Pulmonary artery endothelial cell (primary cell): ENCODE measurements at regions not wholly inside any gene's neighbourhood (a gene's known extent, or its start where the extent isn't known, plus 50 kb on each side); places are given as distances from the start of the nearest gene placed in this dataset.

Experiments
- DNase-seq: peaks from one replicate; pipeline ENCODE4 v3.0.0-alpha.2; 2011; ENCODE audit warnings: low read depth, low spot score

DNA sequence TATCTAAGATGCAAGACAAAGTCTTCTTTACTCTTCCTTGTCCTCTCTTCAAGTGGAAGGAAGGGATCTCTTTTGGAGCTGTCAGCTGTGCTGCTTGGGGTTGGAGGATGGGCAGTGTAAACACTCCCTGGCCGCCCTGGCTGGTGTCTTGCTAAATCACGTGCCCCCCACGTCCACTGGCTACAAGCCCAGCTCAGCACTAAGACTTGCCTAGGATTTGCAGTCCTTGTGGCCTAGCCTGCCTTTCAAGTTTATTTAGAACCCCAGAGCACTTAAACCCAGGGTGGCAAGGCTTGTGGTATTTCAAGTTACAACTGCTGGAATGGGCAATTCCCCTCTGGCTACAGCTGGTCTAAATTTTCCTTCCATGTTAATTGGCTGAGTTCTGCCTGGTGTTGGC is 272.4 kb upstream of the MYO3A start:
- no peak for DNase-seq

DNA sequence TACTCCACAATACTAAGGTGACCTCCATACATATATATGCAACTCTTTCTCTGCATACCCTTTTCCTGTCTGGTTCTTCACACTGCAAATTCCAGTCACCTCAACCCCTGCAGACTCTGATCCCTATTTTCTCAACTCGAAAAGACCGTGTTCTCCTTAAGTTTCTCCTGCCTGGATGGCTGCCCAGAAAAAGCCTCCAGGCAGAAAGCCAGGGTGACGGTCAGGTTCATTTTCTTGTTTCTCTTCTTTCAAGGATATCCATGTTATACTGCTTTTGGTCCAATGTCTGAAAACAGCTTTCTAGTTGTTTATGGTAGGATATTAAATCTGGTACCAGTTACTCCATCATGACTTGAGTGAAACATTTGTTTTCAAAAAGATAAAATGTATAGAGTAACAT is 267.8 kb upstream of the MYO3A start:
- DNase-seq, result no peak

DNA sequence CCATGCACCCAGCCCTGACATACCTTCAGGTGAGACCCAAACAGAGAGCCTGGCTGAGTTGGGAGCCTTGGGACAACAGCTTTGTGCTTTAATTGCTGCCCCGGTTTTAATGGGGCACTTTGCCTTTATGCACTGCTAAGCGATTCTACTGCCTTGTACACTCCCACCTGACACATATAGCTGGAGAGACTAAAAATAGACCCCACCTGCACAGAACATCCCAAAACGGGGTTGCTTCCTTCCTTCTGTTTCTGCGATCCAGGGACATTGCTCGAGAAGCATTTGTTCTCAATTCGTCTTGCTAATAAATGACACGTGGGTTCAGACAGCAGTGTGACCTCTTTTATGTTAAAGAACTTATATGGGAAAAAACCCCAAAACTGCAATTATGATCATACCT is 258.8 kb upstream of the MYO3A start:
- no peak for DNase-seq

DNA sequence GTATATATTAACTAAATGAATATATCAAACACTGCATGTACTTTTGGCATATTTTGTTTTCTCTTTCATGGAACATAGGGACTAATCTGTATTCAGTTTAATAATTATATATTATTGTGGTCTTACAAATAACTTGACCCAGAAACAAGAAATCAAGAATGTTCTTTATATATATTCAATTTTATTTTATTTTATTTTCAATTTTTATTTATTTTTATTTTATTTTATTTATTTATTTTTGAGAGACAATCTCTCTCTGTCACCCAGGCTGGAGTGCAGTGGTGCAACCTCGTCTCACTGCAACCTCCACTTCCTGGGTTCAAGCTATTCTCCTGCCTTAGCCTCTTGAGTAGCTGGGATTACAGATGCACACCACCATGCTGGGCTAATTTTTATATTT is 258.4 kb upstream of the MYO3A start:
- DNase-seq, result no peak

DNA sequence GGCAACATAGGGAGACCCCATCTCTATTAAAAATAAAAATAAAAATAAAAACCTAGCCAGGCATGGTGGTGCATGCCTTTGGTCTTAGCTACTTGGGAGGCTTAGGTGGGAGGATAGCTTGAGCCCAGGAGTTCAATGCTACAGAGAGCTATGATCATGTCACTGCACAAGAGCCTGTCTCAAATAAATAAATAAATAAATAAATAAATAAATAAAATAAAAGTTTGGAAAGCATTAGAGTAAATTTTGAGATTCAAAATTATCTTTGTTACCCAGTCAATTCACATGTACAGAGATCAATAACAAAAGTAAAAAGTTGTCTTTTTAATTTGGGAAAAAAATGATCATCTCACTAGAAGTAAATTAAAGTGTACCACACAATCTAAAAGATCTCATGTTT is 255.8 kb upstream of the MYO3A start:
- DNase-seq, result no peak

DNA sequence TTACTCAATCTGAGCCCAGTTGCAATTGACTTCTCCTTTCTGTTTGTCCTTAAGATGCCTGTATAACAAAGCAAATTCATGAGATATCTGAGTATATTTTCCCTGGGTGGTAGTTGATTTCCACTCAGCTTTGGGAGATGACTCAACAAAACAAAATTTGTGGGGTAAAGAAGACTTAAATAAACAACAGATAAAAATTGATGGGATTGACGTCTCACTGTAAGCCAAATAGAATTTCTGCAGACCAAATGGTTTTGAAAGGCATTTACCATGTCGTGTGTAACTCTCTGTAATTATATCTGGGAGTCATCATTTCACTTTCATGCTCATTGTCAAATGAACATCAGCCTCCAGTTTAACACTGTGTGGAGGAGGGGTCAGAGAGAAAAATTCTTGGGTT is 255.4 kb upstream of the MYO3A start:
- no peak for DNase-seq

DNA sequence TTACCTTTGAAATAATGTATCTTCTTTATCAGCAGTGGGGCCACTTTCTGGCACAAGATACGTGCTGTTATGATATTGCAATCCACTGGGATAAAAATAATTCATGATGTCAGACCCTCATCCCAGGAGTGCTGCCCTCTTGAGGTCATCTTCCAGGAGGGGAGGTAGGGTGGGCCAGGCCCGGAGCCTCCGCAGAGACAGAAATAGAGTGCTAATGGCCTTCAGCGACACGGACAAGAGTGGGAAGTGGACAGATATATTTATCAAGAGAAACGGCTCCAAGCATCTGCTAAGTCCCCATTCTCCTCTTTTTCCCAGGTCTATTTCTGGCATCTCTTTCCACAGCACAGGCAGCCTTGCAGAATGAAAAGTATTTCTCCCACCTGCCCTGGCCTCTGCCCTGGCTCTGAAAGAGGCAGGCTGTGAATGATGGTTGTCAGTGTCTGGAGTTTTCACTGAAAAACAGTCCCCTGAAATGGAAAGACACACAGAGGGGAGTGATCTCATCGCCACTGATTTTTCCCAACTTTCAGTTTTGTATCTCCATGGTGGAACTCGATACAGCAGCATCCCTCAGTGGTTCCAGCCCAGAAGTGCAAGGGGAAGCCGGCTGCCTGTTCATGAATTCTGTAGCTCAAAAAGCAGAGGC is 251.7 kb upstream of the MYO3A start:
- DNase-seq, result no peak

DNA sequence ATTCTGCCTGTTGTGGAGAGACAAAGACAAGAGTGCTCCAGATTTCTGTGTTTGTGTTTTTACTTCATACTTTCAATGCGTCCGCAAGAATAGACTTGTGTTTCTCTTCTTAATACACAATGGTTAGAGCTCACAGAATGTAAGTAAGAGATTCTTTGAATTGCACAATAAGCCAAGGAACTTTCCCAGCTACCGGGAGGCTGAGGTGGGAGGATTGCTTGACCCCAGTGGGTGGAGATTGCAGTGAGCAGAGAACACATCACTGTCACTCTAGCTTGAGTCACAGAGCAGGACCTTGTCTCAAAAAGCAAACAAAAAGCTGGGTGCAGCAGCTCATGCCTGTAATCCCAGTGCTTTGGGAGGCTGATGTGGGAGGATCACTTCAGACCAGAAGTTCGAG is 250.7 kb upstream of the MYO3A start:
- DNase-seq, result no peak

DNA sequence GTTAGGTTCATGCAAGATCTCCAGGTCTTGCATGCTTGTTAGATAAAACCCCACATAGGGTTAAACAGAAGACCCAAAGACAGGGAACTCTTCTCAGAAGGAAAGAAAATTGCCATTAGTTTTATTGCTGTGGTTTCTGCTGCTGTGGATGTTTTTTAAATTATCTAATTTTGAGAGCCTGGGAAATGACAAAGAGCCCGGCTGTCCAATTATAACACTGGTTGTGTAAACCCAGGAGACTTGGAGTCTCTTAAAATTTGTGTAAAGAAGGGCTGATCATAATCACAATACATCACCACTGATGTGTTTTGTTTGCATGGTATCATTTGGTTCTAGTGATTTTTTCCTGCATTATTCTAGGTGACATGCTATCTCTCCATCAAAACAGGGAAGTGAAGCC is 246.5 kb upstream of the MYO3A start:
- DNase-seq, result no peak

DNA sequence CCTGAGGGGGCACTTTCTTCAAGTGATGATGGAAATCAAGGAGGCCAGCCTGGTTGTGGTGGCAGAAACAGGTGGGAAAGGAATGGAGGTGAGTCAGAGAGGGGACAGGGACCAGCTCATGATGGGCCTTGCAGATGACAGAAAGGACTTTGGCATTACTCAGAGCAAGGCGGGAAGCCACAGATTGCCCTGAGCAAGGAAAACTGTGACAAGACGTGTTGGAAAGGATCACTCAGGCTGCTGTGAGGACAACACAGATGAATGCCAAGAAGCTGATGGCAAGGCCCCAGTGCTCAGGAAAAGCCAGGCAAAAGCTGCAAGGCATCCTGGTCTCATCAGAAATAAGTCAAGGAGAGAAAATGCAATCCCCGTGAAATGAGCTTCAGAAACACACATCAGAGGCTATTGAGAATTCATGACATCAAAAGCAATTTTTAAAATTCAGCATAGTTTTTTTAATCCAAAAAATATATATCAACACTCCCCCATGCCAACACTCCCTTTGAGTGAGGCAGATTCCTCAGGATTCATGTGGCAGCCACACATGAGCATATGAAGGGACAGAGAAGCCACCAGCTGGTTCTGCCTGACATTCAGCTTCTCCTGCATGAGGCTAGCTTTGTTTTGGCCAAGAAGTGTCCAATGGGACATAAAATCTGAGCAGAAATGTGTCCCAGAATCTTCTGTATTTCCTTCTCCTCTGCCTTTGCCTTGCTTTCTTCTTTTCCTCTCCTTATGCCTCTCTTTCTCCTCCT is 244.5 kb upstream of the MYO3A start:
- DNase-seq, result no peak

DNA sequence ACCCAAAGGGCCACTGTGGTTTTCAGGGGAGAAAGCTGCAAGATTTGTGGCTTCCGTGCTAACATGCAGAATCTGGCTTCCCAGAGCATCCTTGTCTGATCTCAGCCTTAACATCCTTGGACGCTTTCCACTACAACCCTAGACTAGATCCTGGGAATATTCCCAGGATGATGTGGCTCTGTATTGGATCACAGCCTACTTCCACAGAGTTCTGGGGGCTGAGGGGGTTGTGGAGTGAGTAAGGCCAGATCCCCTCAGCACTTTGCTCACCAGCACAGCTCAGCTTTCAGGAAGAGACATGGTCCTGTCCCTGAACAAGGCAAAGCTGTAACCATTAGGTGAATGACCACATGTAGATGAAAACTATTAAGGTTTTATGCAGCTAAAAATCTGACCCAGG is 241.3 kb upstream of the MYO3A start:
- DNase-seq, result no peak

DNA sequence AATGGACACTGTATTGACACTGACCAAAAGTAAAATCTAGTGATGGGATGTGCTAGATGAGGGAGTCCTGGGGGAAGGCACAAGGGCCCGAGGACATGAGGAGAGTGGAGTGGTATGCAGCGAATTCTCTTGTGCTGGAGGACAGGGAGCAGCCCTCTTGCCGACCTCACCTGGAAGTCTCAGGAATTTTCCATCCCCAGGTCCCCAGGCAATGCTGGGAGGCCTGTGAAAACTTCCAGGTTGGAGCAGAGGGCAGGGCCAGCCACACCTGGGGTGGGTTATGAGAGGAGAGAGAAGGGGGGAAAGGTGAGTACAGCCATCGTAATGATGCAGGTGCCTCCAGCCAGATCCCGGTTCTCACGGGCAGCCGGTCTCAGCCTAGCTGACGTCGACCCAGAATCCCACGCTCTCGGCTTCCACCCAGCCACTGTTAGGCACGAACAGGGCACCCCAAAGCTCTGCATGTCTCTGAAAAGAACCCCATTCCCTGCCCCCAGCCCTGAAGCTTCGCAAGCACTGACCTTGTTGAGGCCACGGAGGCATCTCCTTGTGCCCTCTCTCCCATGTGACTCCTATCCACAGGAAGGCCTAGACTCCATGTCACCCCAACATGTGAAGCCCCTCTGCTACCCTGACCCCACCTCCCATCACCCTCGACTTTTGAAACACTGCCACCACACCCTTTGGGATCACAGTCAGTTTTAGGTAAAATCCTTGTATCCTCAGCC is 239.7 kb upstream of the MYO3A start:
- no peak for DNase-seq

DNA sequence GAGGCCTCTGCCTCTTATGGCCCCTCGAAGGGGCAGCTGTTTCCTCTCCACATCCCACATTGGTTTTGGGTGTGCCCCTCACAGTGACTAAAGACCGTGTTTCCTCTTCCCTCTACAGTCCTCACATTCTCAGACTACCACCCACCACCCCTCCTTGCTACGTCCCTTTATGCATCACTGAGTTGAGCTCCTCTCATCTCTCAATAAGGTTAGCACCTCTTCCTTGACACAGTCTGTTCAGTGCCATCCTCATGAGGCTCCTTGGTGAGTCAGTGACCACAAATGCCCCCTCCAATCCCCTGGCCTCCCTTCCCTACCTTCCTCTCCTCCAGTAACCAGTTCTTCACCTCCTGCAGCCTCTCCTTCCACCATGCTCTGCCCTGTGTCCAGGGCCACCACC is 239.1 kb upstream of the MYO3A start:
- no peak for DNase-seq

DNA sequence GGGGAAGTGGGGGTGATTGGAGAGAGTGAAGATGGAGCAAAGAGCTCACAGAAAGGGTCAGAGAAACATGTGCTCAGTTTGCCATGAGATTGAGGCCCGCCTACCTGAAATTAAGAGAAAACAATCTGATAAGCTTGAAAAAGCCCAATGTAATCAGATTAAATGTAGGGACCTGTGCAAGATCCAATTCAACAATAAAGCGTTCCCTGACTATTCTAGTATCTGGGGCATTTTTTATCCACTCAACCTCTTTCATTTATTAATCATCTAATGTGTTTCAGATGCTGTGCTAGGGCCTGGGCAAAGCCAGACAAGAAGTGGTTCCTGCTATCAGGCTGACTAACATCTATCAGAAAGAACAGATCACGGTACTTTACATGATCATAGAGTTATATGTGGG is 238.4 kb upstream of the MYO3A start:
- DNase-seq, result no peak

DNA sequence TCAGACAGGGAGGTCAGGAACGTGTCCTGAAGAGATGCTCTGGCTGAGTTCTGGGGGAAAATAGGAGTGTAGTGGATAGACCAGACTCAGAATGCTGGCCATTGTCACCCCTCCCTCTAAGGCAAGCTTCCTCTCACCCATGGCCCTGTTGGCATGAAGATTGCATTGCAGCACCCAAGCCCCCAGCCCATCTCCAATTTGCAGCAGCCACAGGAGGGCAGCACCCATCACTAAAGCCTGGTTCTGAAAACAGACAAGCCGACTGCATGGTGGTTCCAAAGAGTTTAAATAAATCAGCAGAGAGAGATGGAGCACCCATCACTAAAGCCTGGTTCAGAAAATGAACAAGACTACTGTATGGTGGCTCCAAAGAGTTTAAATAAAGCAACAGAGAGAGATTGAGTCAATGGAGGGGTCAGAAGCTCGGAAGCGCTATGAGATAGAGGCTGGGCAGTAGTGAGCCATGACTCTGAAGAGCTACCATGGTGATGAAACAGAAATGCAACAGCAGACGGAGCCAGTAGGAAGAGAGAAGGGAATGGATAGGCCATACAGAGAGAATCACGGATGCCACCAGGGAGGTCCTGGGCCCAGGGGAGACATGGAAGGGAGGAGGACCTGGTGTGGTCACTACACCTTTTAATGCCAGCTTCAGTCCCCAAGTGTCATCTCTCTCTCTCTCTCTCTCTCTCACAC is 237.9 kb upstream of the MYO3A start:
- no peak for DNase-seq

DNA sequence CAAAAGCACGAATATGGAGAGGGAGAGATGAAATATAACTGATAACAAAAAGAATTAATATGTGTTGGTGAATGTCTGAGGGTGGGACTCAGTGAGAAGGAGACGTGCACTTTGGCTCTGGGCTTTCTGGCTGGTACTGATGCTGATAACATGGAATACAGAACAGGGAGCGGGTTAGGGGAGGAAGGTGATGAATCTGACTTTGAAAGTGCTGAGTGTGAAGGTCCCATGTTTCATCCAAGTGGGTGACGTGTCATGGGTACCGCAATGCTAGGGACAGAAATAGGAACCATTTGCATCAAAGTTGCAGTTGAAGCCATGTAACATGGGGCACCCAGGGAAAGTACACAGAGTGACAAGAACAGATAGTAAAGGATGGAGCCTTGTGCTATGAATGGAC is 236.6 kb upstream of the MYO3A start:
- DNase-seq, result no peak

DNA sequence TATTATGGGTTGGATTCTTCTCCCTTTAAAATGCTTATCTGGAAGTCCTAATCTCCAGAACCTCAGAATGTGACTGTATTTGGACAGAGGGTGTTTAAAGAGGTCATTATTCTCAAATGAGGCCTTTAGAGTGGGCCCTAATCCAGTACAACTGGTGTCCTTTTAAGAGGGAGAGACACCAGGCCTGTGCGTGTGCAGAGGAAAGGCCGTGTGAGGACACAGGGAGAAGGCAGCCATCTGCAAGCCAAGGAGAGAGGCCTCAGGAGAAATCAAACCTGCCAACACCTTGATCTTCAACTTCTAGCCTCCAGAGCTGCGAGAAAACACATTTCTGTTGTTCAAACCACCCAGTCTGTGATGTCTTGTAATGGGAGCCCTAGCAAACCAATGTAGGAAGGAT is 235.4 kb upstream of the MYO3A start:
- DNase-seq, result no peak

DNA sequence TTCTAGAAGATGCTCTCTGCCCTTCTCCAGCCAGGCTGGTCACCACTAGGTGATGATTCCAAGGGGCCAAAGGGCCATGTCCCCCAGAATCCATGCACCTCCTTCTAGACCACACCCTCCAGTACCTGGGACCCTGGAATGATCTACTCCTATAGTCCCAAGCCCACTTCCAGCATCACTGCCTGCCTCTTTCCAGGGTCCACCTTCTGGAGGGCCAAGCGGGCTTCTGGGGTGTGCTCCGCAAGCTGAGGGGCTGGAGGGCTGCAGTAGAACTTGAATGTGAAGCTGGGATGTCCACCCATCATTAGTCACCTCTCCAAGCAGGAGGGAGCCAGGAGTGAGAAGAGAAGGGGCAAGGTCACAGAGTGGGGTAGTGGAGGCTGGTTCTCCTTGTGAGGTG is 234.4 kb upstream of the MYO3A start:
- DNase-seq, result no peak

DNA sequence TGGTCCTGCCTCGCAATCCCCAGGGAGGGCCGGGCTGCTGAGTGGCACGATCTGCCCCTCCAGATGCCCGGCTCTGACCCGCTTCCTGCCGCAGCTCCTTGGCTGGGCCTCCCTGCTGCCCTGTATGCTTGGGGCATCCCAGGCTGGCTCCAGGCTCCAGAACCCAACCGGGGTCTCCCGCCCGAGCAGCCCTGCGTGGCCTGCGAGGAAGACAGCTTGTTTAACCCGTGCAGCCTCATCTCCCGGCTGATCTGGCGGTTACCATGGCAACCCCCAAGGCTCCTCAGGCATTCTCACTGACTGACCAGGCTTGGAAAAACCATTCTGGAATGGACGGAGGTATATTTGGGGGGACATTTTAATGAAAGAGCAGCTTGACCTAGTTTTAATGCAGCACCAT is 232.4 kb upstream of the MYO3A start:
- DNase-seq, result no peak

DNA sequence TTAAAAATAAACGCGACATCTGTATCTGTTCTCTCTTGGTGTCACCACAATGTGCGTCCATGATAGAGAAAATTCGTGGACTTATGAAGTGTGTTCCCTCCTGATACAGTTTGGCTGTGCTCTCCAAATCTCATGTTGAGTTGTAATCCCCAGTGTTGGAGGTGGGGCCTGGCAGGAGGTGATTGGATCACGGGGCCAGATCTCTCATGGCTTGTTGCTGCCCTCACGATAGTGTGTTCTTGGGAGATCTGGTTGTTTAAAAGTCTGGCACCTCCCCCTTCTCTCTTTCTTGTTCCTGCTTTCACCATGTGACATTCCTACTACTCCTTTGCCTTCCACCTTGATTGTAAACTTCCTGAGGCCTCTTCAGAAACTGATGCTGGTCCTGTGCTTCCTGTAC is 229.4 kb upstream of the MYO3A start:
- DNase-seq, result no peak

DNA sequence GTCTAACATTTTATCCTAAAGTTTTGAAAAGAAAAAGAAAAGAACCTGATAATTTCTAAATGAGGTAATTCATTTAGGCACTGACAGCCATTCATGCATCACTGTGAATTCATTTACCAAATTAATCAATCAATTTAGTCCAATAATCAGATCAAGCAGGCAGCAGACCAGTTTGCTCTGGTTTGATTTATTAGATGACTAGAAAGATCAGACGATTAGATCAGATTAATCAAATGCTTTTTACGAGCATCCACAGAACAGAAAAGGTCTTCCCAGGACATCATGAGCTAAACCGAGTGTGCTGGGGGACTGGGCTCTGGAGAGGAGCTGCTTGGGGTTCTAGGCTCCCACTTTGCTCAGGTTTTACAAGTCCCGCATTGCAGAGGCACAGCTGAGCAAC is 226.5 kb upstream of the MYO3A start:
- no peak for DNase-seq

DNA sequence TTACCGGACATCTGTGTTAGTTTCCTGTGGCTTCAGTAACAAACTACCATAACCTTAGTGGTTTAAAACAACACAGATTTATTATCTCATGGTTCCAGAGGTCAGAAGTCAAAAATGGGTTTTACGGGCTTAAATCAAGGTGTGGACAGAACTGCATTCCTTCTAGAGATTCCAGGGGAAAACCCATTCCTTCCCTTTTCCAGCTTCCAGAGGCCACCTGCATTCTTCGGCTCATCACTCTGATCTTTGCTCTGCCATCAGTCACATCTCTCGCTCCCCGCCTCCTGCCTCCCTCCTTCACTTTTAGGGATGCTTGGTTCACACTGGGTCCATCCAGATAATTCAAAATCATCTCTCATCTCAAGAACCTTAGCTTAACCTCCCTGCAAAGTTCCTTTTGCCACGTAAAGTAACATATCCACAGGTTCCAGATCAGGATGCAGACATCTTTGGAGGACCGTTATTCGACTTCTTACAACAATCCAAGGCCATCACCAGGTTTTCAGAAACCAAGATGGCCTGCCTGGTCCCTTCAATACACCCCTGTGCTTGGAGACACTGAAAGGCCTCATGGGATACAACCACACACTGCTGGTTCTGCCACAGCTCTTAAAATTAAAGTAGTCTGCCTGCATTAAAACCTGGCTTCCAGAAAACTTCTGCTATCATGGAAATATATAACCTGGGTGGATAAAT is 225.9 kb upstream of the MYO3A start:
- DNase-seq, result no peak
